ENCODE measurements at regions not wholly inside any gene's neighbourhood (a gene's known extent, or its start where the extent isn't known, plus 50 kb on each side); places are given as distances from the start of the nearest gene placed in this dataset.

DNA sequence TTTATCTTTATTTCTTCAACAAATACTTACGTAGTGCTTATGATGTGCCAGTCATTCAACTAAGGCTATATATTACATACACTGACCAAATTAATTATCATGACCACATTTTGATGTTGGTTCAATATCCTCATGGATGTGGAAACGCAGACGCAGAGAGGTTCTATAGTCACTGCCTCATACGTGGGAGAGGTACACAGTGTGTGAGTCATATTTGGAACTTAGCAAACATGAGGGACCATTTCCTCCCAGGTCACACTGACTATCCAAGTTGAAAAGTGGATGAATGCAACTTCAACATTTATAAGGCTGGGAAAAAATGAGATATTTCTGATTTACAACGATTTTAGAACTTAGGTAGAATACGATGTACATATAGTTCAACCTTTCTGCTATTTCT, 113.6 kb downstream of the PRLHR start:
- TF ChIP-seq ESRRG (CRISPR knock-in tag; IDR thresholded peaks at IDR 0.05), result no peak
- TF ChIP-seq SNAI2 (CRISPR knock-in tag; IDR thresholded peaks at IDR 0.05), result no peak
- TF ChIP-seq CSDC2 (CRISPR knock-in tag; IDR thresholded peaks at IDR 0.05), result no peak
- no peak for TF ChIP-seq ZNF8 (CRISPR knock-in tag; IDR thresholded peaks at IDR 0.05)
- TF ChIP-seq, protein P1, sequence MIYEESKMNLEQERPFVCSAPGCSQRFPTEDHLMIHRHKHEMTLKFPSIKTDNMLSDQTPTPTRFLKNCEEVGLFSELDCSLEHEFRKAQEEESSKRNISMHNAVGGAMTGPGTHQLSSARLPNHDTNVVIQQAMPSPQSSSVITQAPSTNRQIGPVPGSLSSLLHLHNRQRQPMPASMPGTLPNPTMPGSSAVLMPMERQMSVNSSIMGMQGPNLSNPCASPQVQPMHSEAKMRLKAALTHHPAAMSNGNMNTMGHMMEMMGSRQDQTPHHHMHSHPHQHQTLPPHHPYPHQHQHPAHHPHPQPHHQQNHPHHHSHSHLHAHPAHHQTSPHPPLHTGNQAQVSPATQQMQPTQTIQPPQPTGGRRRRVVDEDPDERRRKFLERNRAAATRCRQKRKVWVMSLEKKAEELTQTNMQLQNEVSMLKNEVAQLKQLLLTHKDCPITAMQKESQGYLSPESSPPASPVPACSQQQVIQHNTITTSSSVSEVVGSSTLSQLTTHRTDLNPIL (CRISPR knock-in tag; IDR thresholded peaks at IDR 0.05; ENCODE audit: low read depth), result no peak
- TF ChIP-seq, protein P2, sequence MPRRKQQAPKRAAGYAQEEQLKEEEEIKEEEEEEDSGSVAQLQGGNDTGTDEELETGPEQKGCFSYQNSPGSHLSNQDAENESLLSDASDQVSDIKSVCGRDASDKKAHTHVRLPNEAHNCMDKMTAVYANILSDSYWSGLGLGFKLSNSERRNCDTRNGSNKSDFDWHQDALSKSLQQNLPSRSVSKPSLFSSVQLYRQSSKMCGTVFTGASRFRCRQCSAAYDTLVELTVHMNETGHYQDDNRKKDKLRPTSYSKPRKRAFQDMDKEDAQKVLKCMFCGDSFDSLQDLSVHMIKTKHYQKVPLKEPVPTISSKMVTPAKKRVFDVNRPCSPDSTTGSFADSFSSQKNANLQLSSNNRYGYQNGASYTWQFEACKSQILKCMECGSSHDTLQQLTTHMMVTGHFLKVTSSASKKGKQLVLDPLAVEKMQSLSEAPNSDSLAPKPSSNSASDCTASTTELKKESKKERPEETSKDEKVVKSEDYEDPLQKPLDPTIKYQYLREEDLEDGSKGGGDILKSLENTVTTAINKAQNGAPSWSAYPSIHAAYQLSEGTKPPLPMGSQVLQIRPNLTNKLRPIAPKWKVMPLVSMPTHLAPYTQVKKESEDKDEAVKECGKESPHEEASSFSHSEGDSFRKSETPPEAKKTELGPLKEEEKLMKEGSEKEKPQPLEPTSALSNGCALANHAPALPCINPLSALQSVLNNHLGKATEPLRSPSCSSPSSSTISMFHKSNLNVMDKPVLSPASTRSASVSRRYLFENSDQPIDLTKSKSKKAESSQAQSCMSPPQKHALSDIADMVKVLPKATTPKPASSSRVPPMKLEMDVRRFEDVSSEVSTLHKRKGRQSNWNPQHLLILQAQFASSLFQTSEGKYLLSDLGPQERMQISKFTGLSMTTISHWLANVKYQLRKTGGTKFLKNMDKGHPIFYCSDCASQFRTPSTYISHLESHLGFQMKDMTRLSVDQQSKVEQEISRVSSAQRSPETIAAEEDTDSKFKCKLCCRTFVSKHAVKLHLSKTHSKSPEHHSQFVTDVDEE (CRISPR knock-in tag; IDR thresholded peaks at IDR 0.05), result no peak
- TF ChIP-seq GLIS3 (CRISPR knock-in tag; IDR thresholded peaks at IDR 0.05), result no peak
- no peak for TF ChIP-seq ZC3H10 (CRISPR knock-in tag; IDR thresholded peaks at IDR 0.05)
- no peak for TF ChIP-seq ZFP30 (CRISPR knock-in tag; IDR thresholded peaks at IDR 0.05)
- TF ChIP-seq OSR1 (CRISPR knock-in tag; IDR thresholded peaks at IDR 0.05), result no peak
- TF ChIP-seq ZFP3 (CRISPR knock-in tag; IDR thresholded peaks at IDR 0.05), result no peak
- TF ChIP-seq RARB (CRISPR knock-in tag; IDR thresholded peaks at IDR 0.05), result no peak
- no peak for TF ChIP-seq TCF4 (CRISPR knock-in tag; IDR thresholded peaks at IDR 0.05; ENCODE audit: borderline replicate concordance)
- TF ChIP-seq ARNTL (CRISPR knock-in tag; IDR thresholded peaks at IDR 0.05; ENCODE audit: borderline replicate concordance, low read depth), result no peak
- no peak for TF ChIP-seq BACH2 (CRISPR knock-in tag; IDR thresholded peaks at IDR 0.05; ENCODE audit: borderline replicate concordance)
- TF ChIP-seq, protein P3, sequence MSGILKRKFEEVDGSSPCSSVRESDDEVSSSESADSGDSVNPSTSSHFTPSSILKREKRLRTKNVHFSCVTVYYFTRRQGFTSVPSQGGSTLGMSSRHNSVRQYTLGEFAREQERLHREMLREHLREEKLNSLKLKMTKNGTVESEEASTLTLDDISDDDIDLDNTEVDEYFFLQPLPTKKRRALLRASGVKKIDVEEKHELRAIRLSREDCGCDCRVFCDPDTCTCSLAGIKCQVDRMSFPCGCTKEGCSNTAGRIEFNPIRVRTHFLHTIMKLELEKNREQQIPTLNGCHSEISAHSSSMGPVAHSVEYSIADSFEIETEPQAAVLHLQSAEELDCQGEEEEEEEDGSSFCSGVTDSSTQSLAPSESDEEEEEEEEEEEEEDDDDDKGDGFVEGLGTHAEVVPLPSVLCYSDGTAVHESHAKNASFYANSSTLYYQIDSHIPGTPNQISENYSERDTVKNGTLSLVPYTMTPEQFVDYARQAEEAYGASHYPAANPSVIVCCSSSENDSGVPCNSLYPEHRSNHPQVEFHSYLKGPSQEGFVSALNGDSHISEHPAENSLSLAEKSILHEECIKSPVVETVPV (CRISPR knock-in tag; IDR thresholded peaks at IDR 0.05), result no peak
- TF ChIP-seq, protein P4, sequence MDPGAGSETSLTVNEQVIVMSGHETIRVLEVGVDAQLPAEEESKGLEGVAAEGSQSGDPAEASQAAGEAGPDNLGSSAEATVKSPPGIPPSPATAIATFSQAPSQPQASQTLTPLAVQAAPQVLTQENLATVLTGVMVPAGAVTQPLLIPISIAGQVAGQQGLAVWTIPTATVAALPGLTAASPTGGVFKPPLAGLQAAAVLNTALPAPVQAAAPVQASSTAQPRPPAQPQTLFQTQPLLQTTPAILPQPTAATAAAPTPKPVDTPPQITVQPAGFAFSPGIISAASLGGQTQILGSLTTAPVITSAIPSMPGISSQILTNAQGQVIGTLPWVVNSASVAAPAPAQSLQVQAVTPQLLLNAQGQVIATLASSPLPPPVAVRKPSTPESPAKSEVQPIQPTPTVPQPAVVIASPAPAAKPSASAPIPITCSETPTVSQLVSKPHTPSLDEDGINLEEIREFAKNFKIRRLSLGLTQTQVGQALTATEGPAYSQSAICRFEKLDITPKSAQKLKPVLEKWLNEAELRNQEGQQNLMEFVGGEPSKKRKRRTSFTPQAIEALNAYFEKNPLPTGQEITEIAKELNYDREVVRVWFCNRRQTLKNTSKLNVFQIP (CRISPR knock-in tag; IDR thresholded peaks at IDR 0.05; ENCODE audit: borderline replicate concordance, low read depth), result no peak
- TF ChIP-seq ZNF565 (CRISPR knock-in tag; conservative IDR thresholded peaks at IDR 0.05; ENCODE audit: low read depth), result no peak
- TF ChIP-seq PPARA (CRISPR knock-in tag; IDR thresholded peaks at IDR 0.05; ENCODE audit: borderline replicate concordance), result no peak
- ATAC-seq, result no peak

DNA sequence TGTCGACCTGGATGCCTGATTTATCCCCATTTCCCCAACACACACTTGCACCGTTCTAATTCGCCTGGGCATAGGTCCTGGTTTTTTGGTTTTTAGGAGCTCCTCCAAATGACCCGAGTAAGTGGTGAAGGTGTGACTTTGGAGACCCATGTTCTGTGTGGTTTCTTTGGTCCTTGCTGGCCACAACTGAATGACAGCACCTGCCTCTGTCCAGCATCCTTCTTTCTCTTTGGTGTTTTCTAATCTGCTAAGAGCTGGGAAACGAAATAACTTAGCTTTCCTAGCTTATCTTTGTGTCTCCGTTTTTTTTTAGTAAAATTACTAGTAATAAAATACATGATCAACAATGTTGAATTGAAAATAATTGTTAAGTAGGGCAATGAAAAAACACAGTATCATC, 120.2 kb downstream of the PRLHR start:
- ATAC-seq, result no peak
- TF ChIP-seq, protein P2 (CRISPR knock-in tag; IDR thresholded peaks at IDR 0.05), result no peak
- TF ChIP-seq, protein P5, sequence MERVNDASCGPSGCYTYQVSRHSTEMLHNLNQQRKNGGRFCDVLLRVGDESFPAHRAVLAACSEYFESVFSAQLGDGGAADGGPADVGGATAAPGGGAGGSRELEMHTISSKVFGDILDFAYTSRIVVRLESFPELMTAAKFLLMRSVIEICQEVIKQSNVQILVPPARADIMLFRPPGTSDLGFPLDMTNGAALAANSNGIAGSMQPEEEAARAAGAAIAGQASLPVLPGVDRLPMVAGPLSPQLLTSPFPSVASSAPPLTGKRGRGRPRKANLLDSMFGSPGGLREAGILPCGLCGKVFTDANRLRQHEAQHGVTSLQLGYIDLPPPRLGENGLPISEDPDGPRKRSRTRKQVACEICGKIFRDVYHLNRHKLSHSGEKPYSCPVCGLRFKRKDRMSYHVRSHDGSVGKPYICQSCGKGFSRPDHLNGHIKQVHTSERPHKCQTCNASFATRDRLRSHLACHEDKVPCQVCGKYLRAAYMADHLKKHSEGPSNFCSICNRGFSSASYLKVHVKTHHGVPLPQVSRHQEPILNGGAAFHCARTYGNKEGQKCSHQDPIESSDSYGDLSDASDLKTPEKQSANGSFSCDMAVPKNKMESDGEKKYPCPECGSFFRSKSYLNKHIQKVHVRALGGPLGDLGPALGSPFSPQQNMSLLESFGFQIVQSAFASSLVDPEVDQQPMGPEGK (CRISPR knock-in tag; IDR thresholded peaks at IDR 0.05; ENCODE audit: borderline replicate concordance), result no peak
- TF ChIP-seq ZNF70 (CRISPR knock-in tag; IDR thresholded peaks at IDR 0.05) (no peak), CSDC2 (CRISPR knock-in tag; IDR thresholded peaks at IDR 0.05) (no peak), RARB (CRISPR knock-in tag; IDR thresholded peaks at IDR 0.05) (no peak), ZNF8 (CRISPR knock-in tag; IDR thresholded peaks at IDR 0.05) (no peak), ISL1 (CRISPR knock-in tag; IDR thresholded peaks at IDR 0.05) (no peak)
- TF ChIP-seq, protein P1 (CRISPR knock-in tag; IDR thresholded peaks at IDR 0.05; ENCODE audit: low read depth), result no peak

Measured in SK-N-SH treated with all-trans-retinoic acid at 6 μM for 48 hours (cell line).